Stomach (tissue), 4 donors: ENCODE measurements at regions not wholly inside any gene's neighbourhood (a gene's known extent, or its start where the extent isn't known, plus 50 kb on each side); places are given as distances from the start of the nearest gene placed in this dataset.

Experiments
- CTCF ChIP-seq, 7 experiments: fragments of 450-650 bp in 4 of 7; fragments of 200-600 bp in 3 of 7; sonication (generic) in 3 of 7; IDR thresholded peaks; one replicate each; pipeline ENCODE4 v1.5.1; 2016 to 2019; ENCODE audit warnings: antibody characterized with exemption in 7 of 7, control low read depth in 2 of 7, mild to moderate bottlenecking in 1 of 7
- EP300 ChIP-seq: sonication (generic); formaldehyde crosslinking; IDR thresholded peaks from one replicate; pipeline ENCODE4 v1.6.1; 2017; ENCODE audit warnings: antibody characterized with exemption
- POLR2AphosphoS5 ChIP-seq, 3 donors: sonication (generic); formaldehyde crosslinking; IDR thresholded peaks; one replicate each; pipeline ENCODE4 v1.6.1; 2016; ENCODE audit warnings: antibody characterized with exemption in 3 of 3

GRCh38 chr1:223011505-223011856 lies 131.6 kb downstream of the TLR5 start:
- TF ChIP-seq EP300 (no peak), POLR2AphosphoS5 (IDR thresholded peaks at IDR 0.05) (no peak), CTCF (IDR thresholded peaks at IDR 0.05) (no peak)
